ENCODE measurements at regions not wholly inside any gene's neighbourhood (a gene's known extent, or its start where the extent isn't known, plus 50 kb on each side); places are given as distances from the start of the nearest gene placed in this dataset.

- Histone ChIP-seq H3K36me3 (no peaks in the 10 kb centered on the region), H3K27ac (no peak overlapping the region), H3K4me1 (ENCODE audit: insufficient read depth) (no peaks in the 10 kb centered on the region), H3K27me3 (no peaks in the 10 kb centered on the region), H3K4me3 (no peak overlapping the region), H3K9me3 (no peaks in the 10 kb centered on the region)
- DNase-seq = no peak
- WGBS, 3 donors = 72 to 89% (median 86%) methylated on average over 5 of the region's 5 CpGs
- intact Hi-C loops (cut with DNase I) = no loop called here
- no peak for TF ChIP-seq EP300 (IDR thresholded peaks at IDR 0.05)
- no peak for TF ChIP-seq POLR2A (IDR thresholded peaks at IDR 0.05)
- no peak for TF ChIP-seq CTCF (IDR thresholded peaks at IDR 0.05)
Measured at GRCh38 chr2:236647621-236648020, 78.0 kb downstream of the ACKR3 start.

GRCh38 chr2:236653863-236654262 is 84.2 kb downstream of the ACKR3 start:
- Histone ChIP-seq H3K27ac (no peak overlapping the region), H3K27me3 (no peaks in the 10 kb centered on the region), H3K4me1 (ENCODE audit: insufficient read depth) (no peaks in the 10 kb centered on the region), H3K4me3 (no peak overlapping the region), H3K36me3 (no peaks in the 10 kb centered on the region), H3K9me3 (no peaks in the 10 kb centered on the region)
- WGBS, 3 donors = 63 to 72% (median 69%) methylated on average over 1 of the region's 1 CpG
- intact Hi-C loops (cut with DNase I) = no loop called here
- no peak for TF ChIP-seq POLR2A (IDR thresholded peaks at IDR 0.05)
- no peak for TF ChIP-seq CTCF (IDR thresholded peaks at IDR 0.05)
- TF ChIP-seq EP300 (IDR thresholded peaks at IDR 0.05) = no peak
- no peak for DNase-seq

GRCh38 chr2:236654496-236654895 is 84.9 kb downstream of the ACKR3 start:
- Histone ChIP-seq H3K4me3 (no peak overlapping the region), H3K27me3 (no peaks in the 10 kb centered on the region), H3K4me1 (ENCODE audit: insufficient read depth) (no peaks in the 10 kb centered on the region), H3K9me3 (no peaks in the 10 kb centered on the region), H3K36me3 (no peaks in the 10 kb centered on the region), H3K27ac (no peak overlapping the region)
- no peak for DNase-seq
- WGBS, 3 donors = 73 to 93% (median 83%) methylated on average over 6 of the region's 6 CpGs
- TF ChIP-seq CTCF (IDR thresholded peaks at IDR 0.05) (no peak), EP300 (IDR thresholded peaks at IDR 0.05) (no peak), POLR2A (IDR thresholded peaks at IDR 0.05) (no peak)
- intact Hi-C loops (cut with DNase I) = no loop called here

- TF ChIP-seq POLR2A (IDR thresholded peaks at IDR 0.05) = no peak
- no peak for TF ChIP-seq CTCF (IDR thresholded peaks at IDR 0.05)
- TF ChIP-seq EP300 (IDR thresholded peaks at IDR 0.05) = no peak
- no peak overlapping the region for H3K4me3 ChIP-seq
- no peak overlapping the region for H3K27ac ChIP-seq
- H3K36me3 ChIP-seq = no peaks in the 10 kb centered on the region
- no peak for DNase-seq
- intact Hi-C loops (cut with DNase I) = no loop called here
- no peaks in the 10 kb centered on the region for H3K27me3 ChIP-seq
- H3K4me1 ChIP-seq (ENCODE audit: insufficient read depth) = peaks cover 3% of the 10 kb centered on the region
- no peaks in the 10 kb centered on the region for H3K9me3 ChIP-seq
- WGBS, 3 donors = 80 to 90% (median 82%) methylated on average over 2 of the region's 2 CpGs
Measured at GRCh38 chr2:236656166-236656565, 86.5 kb downstream of the ACKR3 start.

GRCh38 chr2:236656721-236657120 is 87.1 kb downstream of the ACKR3 start:
- Histone ChIP-seq H3K4me3 (no peak overlapping the region), H3K9me3 (no peaks in the 10 kb centered on the region), H3K27me3 (no peaks in the 10 kb centered on the region), H3K27ac (no peak overlapping the region), H3K4me1 (ENCODE audit: insufficient read depth) (peaks cover 7% of the 10 kb centered on the region), H3K36me3 (no peaks in the 10 kb centered on the region)
- intact Hi-C loops (cut with DNase I) = no loop called here
- TF ChIP-seq EP300 (IDR thresholded peaks at IDR 0.05) (no peak), CTCF (IDR thresholded peaks at IDR 0.05) (no peak), POLR2A (IDR thresholded peaks at IDR 0.05) (no peak)
- no peak for DNase-seq
- 71 to 83% (median 77%) methylated on average over 2 of the region's 2 CpGs for WGBS, 3 donors

Data from ovary (tissue), 7 donors.